ENCODE measurements at regions not wholly inside any gene's neighbourhood (a gene's known extent, or its start where the extent isn't known, plus 50 kb on each side); places are given as distances from the start of the nearest gene placed in this dataset.

- CTCF ChIA-PET, result no interaction called here
- Histone ChIP-seq H3K9ac (replicated peaks; ENCODE audit: extremely low read depth, insufficient read depth, low read length) (no peak overlapping the region), H4K20me1 (replicated peaks; ENCODE audit: control insufficient read depth, extremely low read depth, insufficient read depth, low read length) (no peaks in the 10 kb centered on the region), H3K9me3 (replicated peaks; ENCODE audit: control insufficient read depth, insufficient read depth, low read length) (no peaks in the 10 kb centered on the region), H3K4me3 (replicated peaks in 1 of 3; ENCODE audit: insufficient read depth in 1 of 3, low read depth in 1 of 3, low read length in 3 of 3) (no peak overlapping the region), H3K27ac (ENCODE audit: insufficient read depth, low read depth, low read length) (no peak overlapping the region), H3K9me1 (replicated peaks; ENCODE audit: control insufficient read depth, extremely low read depth, insufficient read depth, low read length) (no peaks in the 10 kb centered on the region), H3K4me2 (ENCODE audit: insufficient read depth, low read length) (no peak overlapping the region), H2AFZ (ENCODE audit: low read depth, low read length) (no peak overlapping the region), H3K4me1 (ENCODE audit: control insufficient read depth, extremely low read depth, insufficient read depth, low read length) (no peaks in the 10 kb centered on the region), H3K36me3 (ENCODE audit: control insufficient read depth in 2 of 2, extremely low read depth in 1 of 2, insufficient read depth in 2 of 2, low read length in 2 of 2) (no peaks in the 10 kb centered on the region), H3K79me2 (ENCODE audit: control insufficient read depth, insufficient read depth, low read length) (no peaks in the 10 kb centered on the region), H3K27me3 (ENCODE audit: control insufficient read depth in 2 of 2, insufficient read depth in 2 of 2, low read length in 2 of 2) (no peaks in the 10 kb centered on the region)
- intact Hi-C loops (cut with micrococcal nuclease) (no loop called here), dilution Hi-C loops (cut with MboI; ENCODE audit: extremely low pct_ligation_motif_present, low sequenced_read_pairs) (no loop called here)
- BruUV-seq (replicated peaks), result no TSS peak
- POLR2A ChIA-PET, result no interaction called here
- TF ChIP-seq MYC (IDR thresholded peaks at IDR 0.05; ENCODE audit: low read depth, low read length), result no peak
- no peak for TF ChIP-seq POLR2A (IDR thresholded peaks at IDR 0.05; ENCODE audit: low read depth, low read length)
- no peak for TF ChIP-seq POLR2AphosphoS5 (IDR thresholded peaks at IDR 0.05; ENCODE audit: insufficient read depth, low read depth, low read length)
- TF ChIP-seq CTCF (IDR thresholded peaks at IDR 0.05; ENCODE audit: extremely low read depth in 1 of 2, insufficient read depth in 1 of 2, low read depth in 1 of 2, low read length in 2 of 2), result no peak
- no peak for TF ChIP-seq GATA2 (IDR thresholded peaks at IDR 0.05; ENCODE audit: insufficient read depth, insufficient read length, low read depth, low read length)
- TF ChIP-seq JUN (IDR thresholded peaks at IDR 0.05; ENCODE audit: borderline replicate concordance, insufficient read depth, insufficient read length, low read depth), result no peak
- TF ChIP-seq FOS (IDR thresholded peaks at IDR 0.05; ENCODE audit: borderline replicate concordance, insufficient read depth, low read length), result no peak
- TF ChIP-seq MAX (IDR thresholded peaks at IDR 0.05; ENCODE audit: insufficient read depth, insufficient read length), result no peak
- no peak for TF ChIP-seq EZH2 (IDR thresholded peaks at IDR 0.05; ENCODE audit: borderline replicate concordance, low read depth, low read length, severe bottlenecking)
- FAIRE-seq (no peak), DNase-seq (ENCODE audit: low read depth, low spot score) (no peak)
These were observed 55.9 kb upstream of the UMPS start for GRCh38 chr3:124674336-124674735.
